HL-60 (cell line): ENCODE measurements at regions not wholly inside any gene's neighbourhood (a gene's known extent, or its start where the extent isn't known, plus 50 kb on each side); places are given as distances from the start of the nearest gene placed in this dataset.

Experiments
- CTCF ChIP-seq: IDR thresholded peaks from one replicate; pipeline ENCODE4 v1.5.1; 2011; ENCODE audit warnings: low read length, control low read depth, inconsistent platforms; ENCODE audit not compliant: insufficient read depth
- POLR2AphosphoS5 ChIP-seq: IDR thresholded peaks from 2 replicates; pipeline ENCODE4 v1.6.1; 2012; ENCODE audit warnings: low read depth
- REST ChIP-seq: IDR thresholded peaks from 2 replicates; pipeline ENCODE4 v1.6.1; 2012; ENCODE audit warnings: low read depth; ENCODE audit not compliant: insufficient replicate concordance
- SPI1 ChIP-seq: IDR thresholded peaks from 2 replicates; pipeline ENCODE4 v1.6.1; 2012; ENCODE audit warnings: low read depth, mild to moderate bottlenecking, borderline replicate concordance

- TF ChIP-seq POLR2AphosphoS5 = no peak
- no peak for TF ChIP-seq CTCF
- TF ChIP-seq SPI1 = no peak
- no peak for TF ChIP-seq REST
Measured at GRCh38 chr17:36730095-36730808, 128.9 kb downstream of the MRM1 start.
